Activated CD8-positive, alpha-beta memory T cell treated with anti-CD3 and anti-CD28 coated beads, Interleukin-2, amount 10 ng/mL, durations not matched to agents 7 days and 5 days (primary cell): ENCODE measurements at regions not wholly inside any gene's neighbourhood (a gene's known extent, or its start where the extent isn't known, plus 50 kb on each side); places are given as distances from the start of the nearest gene placed in this dataset.

ENCODE experiments used
- ATAC-seq: fragments of 150-1000 bp; cut with Tn5 transposase; one replicate; pipeline ENCODE4 v1.10.0; 2021; ENCODE audit warnings: moderate library complexity
- CTCF ChIA-PET: fragments of 350-600 bp; sonication (Branson Sonifier 250); formaldehyde crosslinking; loops from one replicate; lab custom pipeline; 2021; ENCODE audit warnings: antibody characterized with exemption; lab: Charles Lee
- DNase-seq: peaks from one replicate; pipeline ENCODE4 v3.0.0-alpha.2; 2020
- H3K27ac Mint-ChIP-seq: one replicate; pipeline ENCODE4 v1.8.0; 2021; ENCODE audit warnings: mild to moderate bottlenecking, mixed read lengths
- H3K27me3 Mint-ChIP-seq: one replicate; pipeline ENCODE4 v1.8.0; 2021; ENCODE audit warnings: mixed read lengths
- H3K36me3 Mint-ChIP-seq: one replicate; pipeline ENCODE4 v1.8.0; 2021; ENCODE audit warnings: mild to moderate bottlenecking, mixed read lengths
- H3K4me1 Mint-ChIP-seq: one replicate; pipeline ENCODE4 v1.8.0; 2021; ENCODE audit warnings: mixed read lengths
- H3K4me3 Mint-ChIP-seq: one replicate; pipeline ENCODE4 v1.8.0; 2021; ENCODE audit warnings: mild to moderate bottlenecking, moderate library complexity, mixed read lengths
- H3K9me3 Mint-ChIP-seq: one replicate; pipeline ENCODE4 v1.8.0; 2022; ENCODE audit warnings: low read depth, mixed read lengths

DNA sequence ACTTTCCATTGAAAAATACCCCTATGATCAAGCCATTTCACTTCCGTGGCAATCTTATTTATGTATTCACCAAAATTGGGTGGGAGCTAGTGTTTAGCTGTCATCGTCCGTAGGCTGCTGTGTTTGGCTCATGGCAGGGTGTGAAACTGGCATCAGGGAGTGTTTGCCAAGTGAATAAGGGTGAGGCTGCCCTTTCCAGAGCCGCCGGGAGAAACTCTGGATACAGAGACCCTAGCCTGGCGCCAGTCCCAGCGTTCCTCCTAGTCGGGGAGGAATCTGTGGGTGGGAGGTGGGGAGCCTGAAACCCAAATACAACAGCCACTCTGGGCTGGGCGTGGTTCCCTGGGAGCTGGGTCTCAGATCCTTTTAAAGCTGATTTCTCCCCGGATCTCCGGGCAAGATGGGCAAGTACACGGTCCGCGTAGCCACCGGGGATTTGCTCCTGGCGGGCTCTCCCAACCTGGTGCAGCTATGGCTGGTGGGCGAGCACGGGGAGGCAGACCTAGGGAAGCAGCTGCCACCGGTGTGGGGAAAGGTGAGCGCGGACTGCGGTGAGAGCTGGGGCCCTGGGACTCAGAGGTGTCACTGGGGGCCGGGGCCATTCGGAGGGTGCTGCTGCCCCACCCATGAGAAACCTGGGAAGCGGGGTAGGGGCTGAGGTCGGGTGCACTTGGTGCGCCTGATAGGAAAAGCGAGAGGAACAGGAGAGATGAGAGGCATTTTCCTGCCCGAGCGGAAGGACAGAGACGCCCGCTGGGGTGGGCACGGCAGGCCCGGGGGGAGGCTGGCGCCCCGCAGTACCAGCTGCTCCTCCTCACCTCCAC, 62.1 kb upstream of the TEKT1 start:
- no peaks in the 10 kb centered on the region for H3K36me3 Mint-ChIP-seq
- no peak for ATAC-seq
- no peak overlapping the region for H3K27ac Mint-ChIP-seq
- no peak for DNase-seq
- H3K9me3 Mint-ChIP-seq: peaks cover 4% of the 10 kb centered on the region
- CTCF ChIA-PET: interaction anchor here (1.9 kb wide), 1 partner anchor 50 kb away, joined by 8 read pairs; no protein-coding TSS in a partner anchor
- H3K27me3 Mint-ChIP-seq: peaks cover 54% of the 10 kb centered on the region
- no peaks in the 10 kb centered on the region for H3K4me1 Mint-ChIP-seq
- no peak overlapping the region for H3K4me3 Mint-ChIP-seq

DNA sequence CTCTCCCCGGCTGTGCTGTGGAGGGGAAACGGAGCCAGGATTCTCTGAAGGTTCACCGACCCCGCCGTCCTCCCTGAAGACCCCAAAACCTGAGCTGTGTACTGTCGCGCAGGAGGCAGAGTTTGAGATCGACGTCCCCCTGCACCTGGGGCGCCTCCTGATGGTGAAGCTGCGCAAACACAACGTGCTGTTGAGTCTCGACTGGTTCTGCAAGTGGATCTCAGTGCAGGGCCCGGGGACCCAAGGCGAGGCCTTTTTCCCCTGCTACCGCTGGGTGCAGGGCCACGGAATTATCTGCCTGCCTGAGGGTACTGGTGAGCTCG, 62.6 kb upstream of the TEKT1 start:
- Mint-ChIP-seq H3K9me3 (peaks cover 1% of the 10 kb centered on the region), H3K4me1 (no peaks in the 10 kb centered on the region), H3K36me3 (no peaks in the 10 kb centered on the region), H3K27ac (no peak overlapping the region), H3K4me3 (no peak overlapping the region), H3K27me3 (peaks cover 51% of the 10 kb centered on the region)
- DNase-seq (no peak), ATAC-seq (no peak)
- CTCF ChIA-PET: interaction anchor here (1.5 to 1.9 kb wide), 2 partner anchors 51 to 110 kb away, joined by 4 to 8 read pairs; no protein-coding TSS in a partner anchor

DNA sequence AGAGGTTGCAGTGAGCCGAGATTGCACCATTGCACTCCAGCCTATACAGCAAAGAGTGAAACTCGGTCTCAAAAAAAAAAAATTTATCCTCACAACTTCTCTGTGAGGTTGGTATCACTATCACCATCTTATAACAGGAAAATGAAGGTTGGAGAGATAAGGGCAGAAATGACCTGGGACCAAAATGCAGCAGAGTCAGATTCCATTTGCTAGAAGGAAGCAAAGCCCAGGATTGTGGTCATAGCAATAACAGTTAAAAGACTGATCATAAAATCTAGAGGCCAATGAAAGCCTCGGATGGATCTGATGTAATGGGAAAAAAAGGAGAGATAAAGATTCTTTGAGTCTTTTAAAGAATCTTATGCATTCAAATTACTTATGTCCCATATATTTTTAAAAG, 69.6 kb upstream of the TEKT1 start:
- no peak for DNase-seq
- peaks cover 8% of the 10 kb centered on the region for H3K27me3 Mint-ChIP-seq
- H3K4me1 Mint-ChIP-seq: no peaks in the 10 kb centered on the region
- CTCF ChIA-PET: no interaction called here
- H3K36me3 Mint-ChIP-seq: no peaks in the 10 kb centered on the region
- H3K4me3 Mint-ChIP-seq: no peak overlapping the region
- no peak for ATAC-seq
- no peaks in the 10 kb centered on the region for H3K9me3 Mint-ChIP-seq
- no peak overlapping the region for H3K27ac Mint-ChIP-seq

DNA sequence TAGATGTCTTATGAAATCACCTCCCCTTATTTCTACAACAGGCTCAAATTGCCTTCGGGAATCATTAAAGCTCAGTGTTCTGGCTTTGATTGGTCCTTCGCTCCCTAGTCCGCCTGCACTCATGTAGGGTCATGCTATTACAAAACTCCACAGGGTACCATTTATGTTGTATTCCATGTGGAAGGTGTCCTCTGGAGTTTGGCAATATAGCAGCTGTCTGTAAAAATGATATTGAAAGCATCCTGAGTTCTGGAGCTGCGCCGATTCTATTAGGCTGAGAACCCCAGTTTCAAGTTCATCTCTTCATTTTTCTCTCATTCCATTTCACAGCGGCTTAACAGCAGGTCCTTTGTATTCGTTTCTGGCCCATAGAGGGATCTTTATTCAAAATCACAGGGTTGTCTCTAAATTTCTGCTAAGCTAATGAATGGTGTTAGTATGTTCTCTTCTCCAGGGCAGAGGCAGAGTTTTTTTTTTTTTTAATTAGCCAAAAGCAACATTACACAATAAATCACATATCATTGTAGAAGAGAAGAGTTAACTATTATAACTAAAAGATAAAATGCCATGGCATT, 71.9 kb upstream of the TEKT1 start:
- Mint-ChIP-seq H3K36me3 (no peaks in the 10 kb centered on the region), H3K27ac (no peak overlapping the region), H3K9me3 (no peaks in the 10 kb centered on the region), H3K4me3 (no peak overlapping the region), H3K4me1 (no peaks in the 10 kb centered on the region), H3K27me3 (no peaks in the 10 kb centered on the region)
- DNase-seq: no peak
- CTCF ChIA-PET: interaction anchor here (1.2 to 1.8 kb wide), 3 partner anchors 8 to 101 kb away, joined by 3 to 7 read pairs (median 3); no protein-coding TSS in a partner anchor
- no peak for ATAC-seq

DNA sequence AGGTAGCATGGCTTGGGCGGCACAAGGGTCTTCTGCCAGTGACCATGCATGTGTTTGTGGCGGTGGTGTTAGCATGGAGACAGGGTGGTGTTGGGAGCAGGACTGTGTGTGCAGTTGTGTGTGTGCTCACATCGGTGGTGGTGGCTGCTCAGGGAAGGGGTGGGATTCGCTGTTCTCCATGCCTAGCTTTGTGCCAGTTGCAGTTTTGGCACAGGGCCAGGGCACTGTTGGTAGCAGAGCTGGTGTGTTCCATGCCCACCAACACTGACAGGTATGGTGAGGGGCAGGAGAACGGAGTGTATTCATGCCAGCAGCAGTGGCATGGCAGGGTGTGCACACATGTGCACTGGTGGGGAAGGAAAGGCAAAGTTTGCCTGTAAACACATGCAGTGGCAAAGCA, 77.3 kb upstream of the TEKT1 start:
- no peaks in the 10 kb centered on the region for H3K9me3 Mint-ChIP-seq
- no peaks in the 10 kb centered on the region for H3K36me3 Mint-ChIP-seq
- no peak overlapping the region for H3K27ac Mint-ChIP-seq
- CTCF ChIA-PET: interaction anchor here (0.7 to 1.4 kb wide), 2 partner anchors 95 to 114 kb away, joined by 3 to 4 read pairs; no protein-coding TSS in a partner anchor
- H3K4me1 Mint-ChIP-seq: peaks cover 17% of the 10 kb centered on the region
- H3K27me3 Mint-ChIP-seq: peaks cover 12% of the 10 kb centered on the region
- no peak for ATAC-seq
- no peak overlapping the region for H3K4me3 Mint-ChIP-seq
- no peak for DNase-seq

DNA sequence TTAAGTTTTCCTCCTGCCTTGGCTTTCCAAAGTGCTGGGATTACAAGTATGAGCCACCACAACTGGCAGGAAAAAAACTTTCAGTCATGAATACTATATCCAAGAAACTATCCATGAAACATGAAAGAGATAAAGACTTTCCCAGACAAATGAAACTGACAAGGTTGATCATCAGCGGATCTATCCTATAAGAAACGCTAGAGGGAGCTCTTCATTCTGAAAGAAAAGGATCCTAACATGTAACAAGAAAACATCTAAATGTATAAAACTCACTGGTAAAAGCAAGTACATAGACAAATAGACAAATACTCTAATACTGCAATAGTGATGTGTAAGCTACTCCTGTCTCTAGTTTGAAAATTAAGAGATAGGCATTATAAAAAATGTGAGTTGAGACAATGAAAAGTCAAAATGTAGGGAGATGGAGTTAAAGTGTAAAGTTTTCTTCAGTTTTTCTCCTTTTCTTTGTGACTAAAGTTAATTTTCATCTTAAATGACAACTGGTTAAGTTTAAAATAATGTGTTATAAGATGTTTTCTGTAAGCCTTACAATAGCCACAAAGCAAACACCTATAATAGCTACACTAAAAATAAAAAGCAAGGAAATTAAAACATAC, 79.6 kb upstream of the TEKT1 start:
- CTCF ChIA-PET: interaction anchor here (0.6 to 2.7 kb wide), 41 partner anchors 9 to 538 kb away, joined by 3 to 50 read pairs (median 4); partner anchors contain the start of genes ALOX12, RNASEK and SLC16A13
- peaks cover 12% of the 10 kb centered on the region for H3K27me3 Mint-ChIP-seq
- H3K9me3 Mint-ChIP-seq: no peaks in the 10 kb centered on the region
- H3K4me3 Mint-ChIP-seq: no peak overlapping the region
- H3K36me3 Mint-ChIP-seq: no peaks in the 10 kb centered on the region
- H3K27ac Mint-ChIP-seq: no peak overlapping the region
- DNase-seq (no peak), ATAC-seq (no peak)
- peaks cover 23% of the 10 kb centered on the region for H3K4me1 Mint-ChIP-seq

DNA sequence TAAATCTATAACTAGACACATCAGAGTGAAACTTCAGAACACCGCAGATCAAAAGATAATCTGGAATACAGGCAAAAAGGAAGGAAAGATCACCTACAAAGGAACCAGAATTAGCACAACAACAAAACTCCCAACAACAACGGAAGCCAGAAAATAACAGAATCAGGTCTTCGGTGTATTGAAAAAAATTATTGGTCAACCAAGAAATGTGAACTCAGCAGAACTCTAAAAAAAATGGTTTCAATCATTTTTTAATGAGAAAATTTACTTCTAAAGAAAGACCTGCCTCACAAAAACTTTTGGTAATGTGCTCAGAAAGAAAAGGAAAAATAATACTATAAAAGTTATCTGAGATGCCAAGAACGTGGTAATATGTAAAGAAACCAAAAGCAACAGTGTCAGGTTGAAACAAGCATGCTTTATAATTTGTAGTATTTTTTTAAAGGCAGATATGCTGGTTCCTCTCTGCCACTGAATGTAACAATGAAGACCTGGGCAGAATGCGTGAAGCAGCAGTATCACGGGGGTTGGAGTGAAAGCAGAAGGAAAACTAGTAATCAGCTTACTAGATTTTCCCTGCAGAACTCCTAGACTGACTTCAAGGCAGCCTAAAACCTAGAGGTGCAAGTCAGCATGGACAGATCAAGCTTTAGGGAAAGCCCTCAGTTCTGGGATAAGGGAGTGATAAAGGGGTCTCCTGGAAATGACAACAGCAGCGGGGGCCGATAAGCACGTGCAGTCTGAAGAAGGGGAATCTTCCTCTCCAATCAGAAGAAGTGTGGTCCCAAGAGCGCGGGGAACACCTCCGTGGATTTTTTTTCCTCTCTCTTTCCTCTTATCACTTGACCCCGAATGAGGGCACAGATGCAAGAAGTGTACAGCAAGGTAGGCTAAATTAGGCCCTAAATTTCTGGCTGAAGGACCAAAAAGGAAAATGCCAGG, 80.9 kb upstream of the TEKT1 start:
- H3K4me3 Mint-ChIP-seq: no peak overlapping the region
- DNase-seq (no peak), ATAC-seq (no peak)
- CTCF ChIA-PET: interaction anchor here (0.7 to 4.9 kb wide), 6 partner anchors 17 to 109 kb away, joined by 3 to 136 read pairs (median 8); partner anchors contain the start of gene RNASEK
- no peaks in the 10 kb centered on the region for H3K36me3 Mint-ChIP-seq
- H3K9me3 Mint-ChIP-seq: no peaks in the 10 kb centered on the region
- peaks cover 16% of the 10 kb centered on the region for H3K27me3 Mint-ChIP-seq
- peaks cover 23% of the 10 kb centered on the region for H3K4me1 Mint-ChIP-seq
- no peak overlapping the region for H3K27ac Mint-ChIP-seq

DNA sequence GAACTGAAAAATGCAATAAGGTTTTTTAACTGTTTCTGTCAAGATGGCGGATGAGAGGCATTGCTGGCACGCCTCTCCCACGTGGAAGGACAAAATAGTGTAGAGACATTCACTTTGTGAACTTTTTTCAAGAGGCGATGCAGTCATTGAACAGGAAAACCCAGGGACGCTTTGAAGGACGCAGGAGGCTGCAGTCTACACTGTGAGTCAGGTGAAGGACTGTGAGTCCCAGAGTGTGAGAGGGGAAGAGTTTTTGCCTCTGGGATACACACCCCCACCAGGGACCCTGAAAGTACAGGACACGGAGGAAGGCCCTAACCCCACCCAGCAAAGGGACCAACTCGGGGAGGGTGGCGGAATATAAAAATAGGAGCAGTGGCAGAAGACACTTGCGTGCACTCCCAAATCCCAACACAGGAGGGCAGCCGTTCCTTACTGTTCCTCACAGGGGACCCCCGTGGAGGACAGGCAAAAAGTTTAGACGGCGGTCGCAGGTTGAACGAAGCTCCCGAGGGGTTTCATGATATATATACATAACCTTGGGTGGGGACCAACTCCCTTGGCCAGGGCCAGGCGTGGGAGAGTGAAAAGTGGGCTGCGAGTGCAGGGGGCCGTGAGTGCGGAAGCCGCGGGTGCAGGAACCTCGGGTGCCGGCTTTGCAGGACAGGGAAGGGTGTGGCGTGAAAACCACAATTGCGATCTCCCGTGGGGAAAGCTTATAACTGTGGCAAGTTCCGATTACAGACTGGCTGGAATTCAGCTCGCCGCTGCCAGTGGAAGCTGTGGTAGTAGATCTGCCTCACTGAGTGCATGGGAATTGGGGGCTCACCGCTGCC, 82.0 kb upstream of the ALOX12 start:
- no peaks in the 10 kb centered on the region for H3K9me3 Mint-ChIP-seq
- peak overlapping the region; percentile 72 for H3K4me3 Mint-ChIP-seq
- ATAC-seq (peak; percentile 86), DNase-seq (peak; percentile 88)
- no peaks in the 10 kb centered on the region for H3K36me3 Mint-ChIP-seq
- peak overlapping the region; percentile 54 for H3K27ac Mint-ChIP-seq
- H3K27me3 Mint-ChIP-seq: peaks cover 16% of the 10 kb centered on the region
- H3K4me1 Mint-ChIP-seq: peaks cover 23% of the 10 kb centered on the region
- CTCF ChIA-PET: interaction anchor here (0.6 to 4.9 kb wide), 31 partner anchors 9 to 1106 kb away, joined by 3 to 136 read pairs (median 4); partner anchors contain the start of genes BCL6B, RNASEK and SLC16A13

DNA sequence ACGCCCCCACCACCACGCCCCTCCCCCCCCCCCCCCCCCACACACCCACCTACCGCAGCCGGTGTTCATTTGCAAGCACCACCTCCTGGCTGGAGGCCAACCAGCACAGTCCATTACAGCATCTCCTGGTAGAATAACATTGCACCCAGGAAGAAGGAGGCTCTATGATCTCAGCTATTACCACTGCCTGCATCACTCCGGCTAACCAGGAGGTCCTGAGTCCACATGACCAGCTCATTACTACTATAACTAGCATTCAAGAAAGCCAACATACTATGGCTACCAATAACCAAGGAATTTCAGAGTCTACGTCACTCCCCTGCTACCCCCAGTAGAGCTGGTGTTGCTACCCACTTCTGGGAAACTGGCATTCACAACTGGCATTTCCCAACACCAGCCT, 81.1 kb upstream of the ALOX12 start:
- ATAC-seq: no peak
- DNase-seq: no peak
- Mint-ChIP-seq H3K27me3 (peaks cover 16% of the 10 kb centered on the region), H3K27ac (no peak overlapping the region), H3K4me3 (no peak overlapping the region), H3K36me3 (no peaks in the 10 kb centered on the region), H3K9me3 (no peaks in the 10 kb centered on the region), H3K4me1 (peaks cover 23% of the 10 kb centered on the region)
- CTCF ChIA-PET: interaction anchor here (0.7 to 4.9 kb wide), 28 partner anchors 9 to 222 kb away, joined by 3 to 136 read pairs (median 4); partner anchors contain the start of genes BCL6B, RNASEK and SLC16A13

DNA sequence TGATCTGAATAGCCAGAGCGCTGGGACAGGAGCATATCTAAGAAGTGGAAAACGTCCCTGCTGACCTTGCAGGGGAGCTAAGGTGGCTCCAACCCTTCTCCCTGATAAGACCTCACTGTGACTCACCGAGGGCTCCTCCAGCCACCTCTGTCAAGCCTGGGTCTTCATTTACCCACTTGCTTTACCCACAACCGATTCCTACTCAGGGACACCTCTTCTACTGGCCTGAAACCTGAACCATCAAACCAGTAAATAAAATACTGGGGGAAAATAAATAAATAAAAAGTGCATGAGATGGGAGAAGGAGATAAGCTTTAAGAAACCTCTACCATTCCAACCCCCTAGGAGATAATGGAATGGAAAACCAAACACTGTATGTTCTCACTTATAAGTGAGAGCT, 80.2 kb upstream of the ALOX12 start:
- Mint-ChIP-seq H3K9me3 (no peaks in the 10 kb centered on the region), H3K4me3 (no peak overlapping the region)
- CTCF ChIA-PET: interaction anchor here (1.0 to 4.9 kb wide), 9 partner anchors 9 to 262 kb away, joined by 3 to 136 read pairs (median 5); partner anchors contain the start of gene BCL6B

DNA sequence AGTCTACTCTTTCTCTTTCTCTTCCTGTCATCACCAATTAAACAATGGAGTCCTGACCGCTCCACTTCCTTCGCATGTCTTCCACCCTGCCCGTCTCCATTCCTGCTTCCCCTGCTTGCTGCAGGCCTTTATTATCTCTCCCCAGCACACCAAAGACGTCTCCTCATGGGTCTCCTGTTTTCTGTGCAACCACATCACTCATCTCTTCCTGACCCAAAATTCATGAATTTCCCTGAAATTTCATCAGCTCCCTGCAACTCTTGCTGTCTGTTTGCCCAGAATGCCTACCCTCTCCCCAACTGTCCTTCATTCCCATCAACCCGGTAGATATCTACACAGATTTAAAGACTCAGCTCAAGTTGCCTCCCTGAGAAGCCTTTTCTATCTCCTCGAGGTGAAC, 76.7 kb upstream of the ALOX12 start:
- no peaks in the 10 kb centered on the region for H3K9me3 Mint-ChIP-seq
- ATAC-seq: no peak
- H3K4me1 Mint-ChIP-seq: peaks cover 4% of the 10 kb centered on the region
- peaks cover 10% of the 10 kb centered on the region for H3K27me3 Mint-ChIP-seq
- no peak overlapping the region for H3K27ac Mint-ChIP-seq
- DNase-seq: no peak
- no peaks in the 10 kb centered on the region for H3K36me3 Mint-ChIP-seq
- CTCF ChIA-PET: interaction anchor here (2.0 to 3.2 kb wide), 2 partner anchors 85 to 103 kb away, joined by 9 to 10 read pairs; partner anchors contain the start of gene BCL6B
- no peak overlapping the region for H3K4me3 Mint-ChIP-seq

More for the DNA sequence above, 80.2 kb upstream of the ALOX12 start:
- DNase-seq: no peak
- Mint-ChIP-seq H3K4me1 (peaks cover 23% of the 10 kb centered on the region), H3K27me3 (peaks cover 16% of the 10 kb centered on the region), H3K36me3 (no peaks in the 10 kb centered on the region), H3K27ac (no peak overlapping the region)
- ATAC-seq: no peak

DNA sequence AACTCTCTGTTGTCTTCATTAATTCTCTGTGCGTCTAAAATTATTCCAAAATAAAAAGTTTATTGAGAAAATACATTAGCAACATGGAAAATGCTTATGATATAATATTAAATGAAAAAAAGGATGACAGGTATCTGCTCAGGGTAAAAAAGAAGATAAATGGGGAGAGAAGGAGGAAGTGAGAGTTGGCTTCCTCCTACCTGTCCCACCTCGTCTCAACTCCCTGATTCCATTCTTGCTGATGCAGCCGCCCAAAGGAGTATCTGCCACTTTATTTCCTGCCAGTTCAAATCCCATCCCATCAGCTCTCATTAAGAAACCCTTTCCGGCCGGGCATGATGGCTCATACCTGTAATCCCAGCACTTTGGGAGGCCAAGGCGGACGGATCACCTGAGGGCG, 72.5 kb upstream of the ALOX12 start:
- CTCF ChIA-PET: interaction anchor here (1.0 to 1.2 kb wide), 2 partner anchors 8 to 12 kb away, joined by 3 read pairs; no protein-coding TSS in a partner anchor
- no peak for DNase-seq
- H3K27me3 Mint-ChIP-seq: peaks cover 15% of the 10 kb centered on the region
- H3K4me3 Mint-ChIP-seq: no peak overlapping the region
- H3K27ac Mint-ChIP-seq: no peak overlapping the region
- peaks cover 5% of the 10 kb centered on the region for H3K36me3 Mint-ChIP-seq
- H3K9me3 Mint-ChIP-seq: no peaks in the 10 kb centered on the region
- no peak for ATAC-seq
- peaks cover 8% of the 10 kb centered on the region for H3K4me1 Mint-ChIP-seq
